A549 (cell line): ENCODE measurements at regions not wholly inside any gene's neighbourhood (a gene's known extent, or its start where the extent isn't known, plus 50 kb on each side); places are given as distances from the start of the nearest gene placed in this dataset.

ENCODE experiments used
- EP300 ChIP-seq, 2 experiments: fragments of >200 bp; sonication (Bioruptor Twin); formaldehyde crosslinking; IDR thresholded peaks; 2 replicates in 1 of 2; 3 replicates in 1 of 2; pipeline ENCODE4 v1.6.1; 2016 to 2017
- ESRRA ChIP-seq: fragments of 150-350 bp; IDR thresholded peaks from 2 replicates; pipeline ENCODE4 v1.6.1; 2014; ENCODE audit warnings: mild to moderate bottlenecking, low read length, borderline replicate concordance
- JUN ChIP-seq, 2 experiments: fragments of >200 bp; sonication (Bioruptor Twin); formaldehyde crosslinking; IDR thresholded peaks; 2 replicates in 1 of 2; 3 replicates in 1 of 2; pipeline ENCODE4 v1.6.1; 2016 to 2017
- RFX5 ChIP-seq: fragments of 450-650 bp; IDR thresholded peaks from 2 replicates; pipeline ENCODE4 v1.7.1; 2014; ENCODE audit warnings: antibody characterized with exemption, mild to moderate bottlenecking, moderate library complexity
- ZFP36 ChIP-seq: fragments of 450-650 bp; IDR thresholded peaks from 2 replicates; pipeline ENCODE4 v1.6.1; 2014; ENCODE audit warnings: borderline replicate concordance; ENCODE audit not compliant: partially characterized antibody
- TF ChIP-seq, protein P1 (sequence below): fragments of >200 bp; sonication (Bioruptor Twin); formaldehyde crosslinking; IDR thresholded peaks from 3 replicates; pipeline ENCODE4 v1.5.1; 2016

DNA sequence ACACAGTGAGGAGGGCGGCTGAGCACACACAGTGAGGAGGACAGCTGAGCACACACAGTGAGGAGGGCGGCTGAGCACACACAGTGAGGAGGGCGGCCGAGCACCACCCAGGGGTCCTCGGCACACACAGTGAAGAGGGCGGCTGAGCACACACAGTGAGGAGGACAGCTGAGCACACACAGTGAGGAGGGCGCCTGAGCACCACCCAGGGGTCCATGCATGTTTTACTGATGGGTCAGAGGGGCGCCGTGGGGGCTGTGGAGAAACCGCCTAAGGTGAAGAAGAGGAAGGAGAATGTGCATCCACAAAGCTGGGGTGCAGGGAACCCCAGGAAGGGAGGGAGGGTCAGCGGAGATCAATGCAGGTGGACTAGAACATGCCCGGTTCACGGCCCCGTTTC, 461.8 kb downstream of the BRD1 start:
- TF ChIP-seq, protein P1, sequence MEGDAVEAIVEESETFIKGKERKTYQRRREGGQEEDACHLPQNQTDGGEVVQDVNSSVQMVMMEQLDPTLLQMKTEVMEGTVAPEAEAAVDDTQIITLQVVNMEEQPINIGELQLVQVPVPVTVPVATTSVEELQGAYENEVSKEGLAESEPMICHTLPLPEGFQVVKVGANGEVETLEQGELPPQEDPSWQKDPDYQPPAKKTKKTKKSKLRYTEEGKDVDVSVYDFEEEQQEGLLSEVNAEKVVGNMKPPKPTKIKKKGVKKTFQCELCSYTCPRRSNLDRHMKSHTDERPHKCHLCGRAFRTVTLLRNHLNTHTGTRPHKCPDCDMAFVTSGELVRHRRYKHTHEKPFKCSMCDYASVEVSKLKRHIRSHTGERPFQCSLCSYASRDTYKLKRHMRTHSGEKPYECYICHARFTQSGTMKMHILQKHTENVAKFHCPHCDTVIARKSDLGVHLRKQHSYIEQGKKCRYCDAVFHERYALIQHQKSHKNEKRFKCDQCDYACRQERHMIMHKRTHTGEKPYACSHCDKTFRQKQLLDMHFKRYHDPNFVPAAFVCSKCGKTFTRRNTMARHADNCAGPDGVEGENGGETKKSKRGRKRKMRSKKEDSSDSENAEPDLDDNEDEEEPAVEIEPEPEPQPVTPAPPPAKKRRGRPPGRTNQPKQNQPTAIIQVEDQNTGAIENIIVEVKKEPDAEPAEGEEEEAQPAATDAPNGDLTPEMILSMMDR = no peak
- TF ChIP-seq ESRRA (no peak), EP300 (IDR thresholded peaks at IDR 0.05) (no peak), JUN (IDR thresholded peaks at IDR 0.05) (no peak), RFX5 (no peak), ZFP36 (no peak)
